ENCODE measurements at regions not wholly inside any gene's neighbourhood (a gene's known extent, or its start where the extent isn't known, plus 50 kb on each side); places are given as distances from the start of the nearest gene placed in this dataset.

DNA sequence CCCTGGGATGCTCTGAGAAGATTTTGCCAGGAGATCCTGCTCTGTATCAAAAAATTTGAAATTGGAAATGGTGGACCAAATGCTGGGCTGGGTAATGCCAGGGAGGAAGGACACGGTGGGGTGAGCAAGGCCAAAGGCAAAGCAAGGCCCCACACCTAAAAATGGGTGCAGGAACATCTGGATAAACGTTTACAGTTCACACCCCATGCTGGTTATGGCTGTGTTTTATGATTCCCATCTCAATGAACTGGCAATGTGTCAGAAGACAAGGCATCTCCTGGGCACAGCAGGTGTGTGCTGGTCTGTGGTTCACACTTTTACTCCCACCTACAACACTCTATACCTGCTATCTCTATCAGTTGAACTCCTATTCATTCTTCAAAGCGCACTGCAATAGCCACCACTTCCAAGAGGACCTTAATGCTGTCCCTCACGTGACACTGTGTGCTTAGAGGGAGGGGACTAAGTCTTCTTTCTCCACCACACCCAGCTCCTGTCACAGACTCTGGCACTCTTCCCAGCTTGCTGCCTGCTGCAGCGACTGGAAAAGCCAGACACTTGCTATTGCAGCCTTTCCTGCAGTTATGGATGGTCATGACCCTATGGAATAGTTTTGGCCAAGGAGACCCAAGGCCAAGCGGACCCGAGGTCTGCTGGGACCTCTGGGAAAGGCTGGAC, 277.5 kb downstream of the CTTN start:
- DNase-seq (ENCODE audit: low spot score), result no peak
- TF ChIP-seq, protein P1, sequence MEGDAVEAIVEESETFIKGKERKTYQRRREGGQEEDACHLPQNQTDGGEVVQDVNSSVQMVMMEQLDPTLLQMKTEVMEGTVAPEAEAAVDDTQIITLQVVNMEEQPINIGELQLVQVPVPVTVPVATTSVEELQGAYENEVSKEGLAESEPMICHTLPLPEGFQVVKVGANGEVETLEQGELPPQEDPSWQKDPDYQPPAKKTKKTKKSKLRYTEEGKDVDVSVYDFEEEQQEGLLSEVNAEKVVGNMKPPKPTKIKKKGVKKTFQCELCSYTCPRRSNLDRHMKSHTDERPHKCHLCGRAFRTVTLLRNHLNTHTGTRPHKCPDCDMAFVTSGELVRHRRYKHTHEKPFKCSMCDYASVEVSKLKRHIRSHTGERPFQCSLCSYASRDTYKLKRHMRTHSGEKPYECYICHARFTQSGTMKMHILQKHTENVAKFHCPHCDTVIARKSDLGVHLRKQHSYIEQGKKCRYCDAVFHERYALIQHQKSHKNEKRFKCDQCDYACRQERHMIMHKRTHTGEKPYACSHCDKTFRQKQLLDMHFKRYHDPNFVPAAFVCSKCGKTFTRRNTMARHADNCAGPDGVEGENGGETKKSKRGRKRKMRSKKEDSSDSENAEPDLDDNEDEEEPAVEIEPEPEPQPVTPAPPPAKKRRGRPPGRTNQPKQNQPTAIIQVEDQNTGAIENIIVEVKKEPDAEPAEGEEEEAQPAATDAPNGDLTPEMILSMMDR (IDR thresholded peaks at IDR 0.05; ENCODE audit: borderline replicate concordance, control extremely low read depth, extremely low read depth, insufficient read depth, missing control alignments), result no peak
- in situ Hi-C loops (cut with MboI; ENCODE audit: low sequenced_read_pairs, unreplicated experiment), result no loop called here

DNA sequence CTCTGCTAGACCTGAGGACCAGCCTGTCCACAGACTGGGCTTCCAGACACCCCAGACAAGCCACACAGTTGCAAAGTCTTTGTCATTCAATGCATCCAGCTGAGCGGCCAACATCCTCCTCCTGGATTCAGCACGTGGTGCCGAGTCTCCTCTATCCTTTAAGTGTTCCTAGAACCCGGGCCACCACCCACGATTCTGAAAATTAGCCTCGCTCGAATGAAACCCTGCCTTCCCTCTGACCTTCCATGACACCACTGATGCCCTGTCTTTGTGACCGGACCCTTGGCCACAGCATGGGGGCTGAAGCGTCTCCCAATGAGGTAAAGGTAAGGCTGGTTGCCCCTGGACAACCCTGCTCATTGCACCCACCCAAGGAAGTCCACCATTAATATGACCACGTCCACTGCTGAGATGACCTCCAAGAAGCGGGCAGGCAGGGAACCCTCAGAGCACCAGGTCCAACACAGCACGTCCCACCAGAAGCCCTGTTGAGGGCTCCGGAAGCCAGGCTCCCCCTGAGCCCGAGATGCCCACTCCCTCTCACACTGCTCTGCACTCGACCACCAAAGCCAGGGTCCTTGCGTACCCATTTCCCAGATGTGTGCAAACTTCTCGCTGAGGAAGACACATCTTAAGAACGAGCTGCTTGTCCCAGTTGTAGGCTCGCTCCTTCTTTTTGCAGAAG, 279.0 kb downstream of the CTTN start:
- in situ Hi-C loops (cut with MboI; ENCODE audit: low sequenced_read_pairs, unreplicated experiment), result no loop called here
- TF ChIP-seq, protein P1 (IDR thresholded peaks at IDR 0.05; ENCODE audit: borderline replicate concordance, control extremely low read depth, extremely low read depth, insufficient read depth, missing control alignments), result no peak
- DNase-seq (ENCODE audit: low spot score), result no peak

DNA sequence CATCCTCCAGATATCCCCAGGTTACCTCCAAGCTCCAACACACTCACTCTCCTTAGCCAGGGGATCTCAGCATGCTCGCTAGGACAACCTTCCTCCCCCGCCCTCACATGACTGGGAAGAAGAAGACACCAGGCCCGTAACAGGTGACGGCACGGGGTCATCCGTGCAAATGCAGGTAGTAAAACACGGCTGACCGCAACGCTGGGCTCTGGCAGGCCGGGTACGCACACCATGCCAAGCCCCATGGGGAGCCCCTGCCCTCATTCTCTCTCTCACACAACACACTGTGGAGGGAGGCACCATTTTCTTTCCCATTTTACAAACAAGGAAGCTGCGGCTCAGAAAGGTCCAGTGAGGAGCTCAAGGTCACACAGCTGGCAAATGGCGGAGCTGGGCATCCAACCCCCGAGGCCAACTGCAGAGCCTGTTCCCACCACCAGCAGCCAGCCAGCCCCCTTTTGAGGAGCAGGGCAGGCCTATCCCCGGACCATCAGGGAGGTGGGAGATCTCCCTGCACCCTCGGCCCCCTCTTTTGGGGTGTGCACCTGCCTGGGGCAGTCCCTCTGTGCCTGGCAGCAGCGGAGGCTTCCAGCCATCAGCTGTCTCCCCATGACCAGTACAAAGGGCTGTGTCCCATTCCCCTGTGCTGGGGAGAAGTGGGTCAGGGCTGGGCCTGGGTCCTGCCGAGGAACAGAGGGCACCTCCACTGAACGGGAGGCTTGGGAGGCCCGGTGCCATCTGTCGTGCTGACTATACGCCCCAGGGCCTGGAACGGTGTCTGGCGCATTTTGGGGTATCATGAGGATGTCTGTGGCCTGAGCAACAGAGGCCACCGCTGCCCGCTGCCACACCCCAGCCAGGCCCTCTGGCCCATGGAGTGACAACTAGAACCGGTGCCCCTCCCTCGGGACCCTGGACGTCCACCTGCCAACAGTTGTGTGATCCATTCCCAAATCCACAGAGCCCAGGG, 280.9 kb downstream of the CTTN start:
- in situ Hi-C loops (cut with MboI; ENCODE audit: low sequenced_read_pairs, unreplicated experiment), result no loop called here
- no peak for DNase-seq (ENCODE audit: low spot score)
- TF ChIP-seq, protein P1 (IDR thresholded peaks at IDR 0.05; ENCODE audit: borderline replicate concordance, control extremely low read depth, extremely low read depth, insufficient read depth, missing control alignments), result no peak

DNA sequence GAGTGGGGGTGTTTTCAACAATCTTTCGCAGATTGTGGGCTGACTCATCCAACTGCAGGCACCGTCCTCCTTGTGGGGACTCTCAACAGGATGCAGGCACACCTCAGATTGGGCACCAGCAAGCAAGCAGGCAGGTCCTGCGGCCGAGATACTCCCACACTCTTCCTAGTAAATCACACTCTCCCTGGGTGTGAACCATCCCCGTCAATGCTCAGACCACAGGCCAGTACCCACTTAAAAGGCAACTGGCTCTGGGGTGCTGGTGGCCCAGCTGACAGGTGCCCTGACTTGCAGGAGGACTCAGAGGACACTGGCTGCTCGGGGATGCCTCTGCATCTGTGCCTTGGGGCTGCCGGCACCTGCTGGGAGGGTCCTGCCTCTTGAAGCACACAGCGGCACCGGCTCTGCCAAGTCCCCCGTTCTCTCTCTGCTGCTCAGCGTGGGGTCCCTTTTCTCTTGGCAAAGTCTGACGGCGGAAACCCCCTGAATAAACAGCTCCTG, 282.5 kb downstream of the CTTN start:
- TF ChIP-seq, protein P1 (IDR thresholded peaks at IDR 0.05; ENCODE audit: borderline replicate concordance, control extremely low read depth, extremely low read depth, insufficient read depth, missing control alignments), result no peak
- in situ Hi-C loops (cut with MboI; ENCODE audit: low sequenced_read_pairs, unreplicated experiment), result no loop called here
- DNase-seq (ENCODE audit: low spot score), result no peak

DNA sequence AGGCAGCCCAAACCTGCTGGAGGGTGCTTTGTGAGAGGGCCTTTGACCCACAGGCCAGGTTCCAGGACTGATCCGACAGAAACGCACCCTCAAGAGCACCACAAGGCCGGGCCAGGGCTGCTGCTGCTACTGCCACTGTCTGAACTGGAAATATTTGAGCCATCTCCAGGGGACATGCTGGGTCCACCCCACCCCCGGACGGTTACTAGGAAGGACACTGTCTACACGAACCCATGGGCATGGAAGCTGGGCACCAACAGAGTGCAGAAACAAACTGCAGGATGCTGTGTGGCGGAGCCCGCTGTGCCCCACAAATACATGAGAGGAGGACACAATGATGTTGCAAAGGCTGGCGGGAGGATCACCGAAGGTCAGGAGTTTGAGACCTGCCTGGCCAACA, 283.7 kb downstream of the CTTN start:
- in situ Hi-C loops (cut with MboI; ENCODE audit: low sequenced_read_pairs, unreplicated experiment), result no loop called here
- TF ChIP-seq, protein P1 (IDR thresholded peaks at IDR 0.05; ENCODE audit: borderline replicate concordance, control extremely low read depth, extremely low read depth, insufficient read depth, missing control alignments), result no peak
- DNase-seq (ENCODE audit: low spot score), result no peak

DNA sequence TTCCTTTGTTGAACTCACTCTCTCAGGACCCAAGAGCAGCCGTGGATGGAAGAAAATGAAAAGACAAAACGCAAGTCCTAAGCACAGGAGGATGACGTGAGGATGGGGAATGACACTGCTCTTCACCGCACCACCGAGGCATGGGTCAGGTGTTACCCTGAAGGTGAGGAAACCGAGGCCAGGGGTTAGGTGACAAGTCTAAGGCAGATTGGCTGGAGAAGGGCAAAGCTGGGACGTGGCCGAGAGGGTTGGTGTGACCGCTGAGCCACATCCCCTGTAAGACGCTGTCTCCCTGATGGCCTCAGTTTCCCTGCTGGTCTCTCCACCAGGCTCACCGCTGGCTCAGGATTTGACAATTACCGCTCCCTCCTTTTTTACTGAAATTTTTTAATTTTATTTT, 284.4 kb downstream of the CTTN start:
- TF ChIP-seq, protein P1 (IDR thresholded peaks at IDR 0.05; ENCODE audit: borderline replicate concordance, control extremely low read depth, extremely low read depth, insufficient read depth, missing control alignments), result no peak
- DNase-seq (ENCODE audit: low spot score), result no peak
- in situ Hi-C loops (cut with MboI; ENCODE audit: low sequenced_read_pairs, unreplicated experiment), result no loop called here
